CD4-positive, alpha-beta T cell treated with Interleukin-1 beta for 1 hour (primary cell): ENCODE measurements at regions not wholly inside any gene's neighbourhood (a gene's known extent, or its start where the extent isn't known, plus 50 kb on each side); places are given as distances from the start of the nearest gene placed in this dataset.
"Not testable (repeated sequence)": the region's sequence is repeated elsewhere in the genome, so short reads cannot be mapped to it uniquely, and the experiment has no call there.

Experiments
- DNase-seq, 2 donors: peaks; one replicate each; pipeline ENCODE4 v3.0.0-alpha.2; 2020 to 2022

DNA sequence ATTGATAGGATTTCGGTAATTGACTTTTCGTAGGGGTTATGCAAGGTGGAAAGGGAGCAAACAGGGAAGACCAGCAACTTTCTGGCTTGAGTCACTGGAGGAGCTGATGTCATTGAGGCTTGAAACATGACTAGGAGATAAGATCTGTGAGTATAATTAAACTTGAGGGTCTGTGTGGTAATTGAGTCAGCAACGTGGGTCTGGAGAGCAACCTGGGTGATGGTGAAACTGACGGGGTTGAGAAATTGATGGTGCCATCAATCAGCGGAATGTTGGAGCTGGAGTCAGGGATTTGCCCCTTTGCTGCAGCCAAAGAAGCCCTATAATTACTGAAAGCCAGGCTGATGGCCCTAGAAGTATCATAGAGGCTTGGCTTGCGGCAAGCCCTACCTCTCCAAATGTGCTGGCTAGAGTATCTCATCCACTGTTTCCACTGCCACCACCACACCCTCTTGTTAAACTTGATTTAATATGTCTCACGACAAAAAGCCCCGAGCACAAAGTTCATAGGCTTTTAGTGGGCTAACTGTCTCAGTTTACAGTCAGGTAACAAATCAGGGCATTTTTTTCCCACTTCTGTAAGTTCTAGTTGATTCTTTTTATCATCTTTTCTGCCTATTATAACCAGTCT is 186.9 kb upstream of the ELAC2 start:
- DNase-seq, result no peak

DNA sequence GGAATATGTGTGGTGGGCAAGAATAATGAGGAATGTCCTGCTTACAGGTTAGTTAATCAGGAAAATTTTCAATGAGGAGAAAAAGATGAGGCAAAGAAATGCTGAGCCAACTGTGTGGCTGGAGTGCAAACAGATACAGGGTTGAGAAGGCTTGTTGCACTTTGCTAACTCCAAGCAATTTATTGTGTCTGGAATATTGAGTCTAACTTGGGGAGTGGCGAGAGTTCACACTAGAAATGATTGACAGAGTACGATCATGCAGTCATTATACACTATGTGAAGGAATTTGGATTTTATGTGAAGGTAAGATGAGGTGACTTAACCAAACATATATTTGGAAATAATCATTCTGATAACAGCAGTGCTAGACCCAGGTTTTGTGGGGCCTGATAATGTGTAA is 185.0 kb upstream of the ELAC2 start:
- DNase-seq, result no peak

DNA sequence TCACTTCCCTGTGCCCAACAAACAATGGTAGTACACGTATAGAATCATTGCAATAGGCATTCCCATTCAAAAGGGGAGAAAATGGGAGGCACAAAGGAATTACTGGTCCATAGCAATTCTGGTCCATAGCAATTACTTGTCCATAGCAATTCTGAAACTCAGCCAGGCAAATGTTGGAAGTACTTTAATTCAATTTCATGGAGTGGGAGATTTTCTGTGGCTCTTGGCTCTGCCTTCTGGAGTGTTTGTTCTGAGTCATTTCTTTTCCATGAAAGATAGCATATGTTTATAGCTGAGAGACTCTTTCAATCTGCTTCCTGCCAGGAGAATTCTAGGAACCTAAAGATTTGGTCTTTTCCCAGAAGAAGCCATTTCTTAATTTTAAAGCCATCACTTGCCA is 182.8 kb upstream of the ELAC2 start:
- DNase-seq, result no peak

DNA sequence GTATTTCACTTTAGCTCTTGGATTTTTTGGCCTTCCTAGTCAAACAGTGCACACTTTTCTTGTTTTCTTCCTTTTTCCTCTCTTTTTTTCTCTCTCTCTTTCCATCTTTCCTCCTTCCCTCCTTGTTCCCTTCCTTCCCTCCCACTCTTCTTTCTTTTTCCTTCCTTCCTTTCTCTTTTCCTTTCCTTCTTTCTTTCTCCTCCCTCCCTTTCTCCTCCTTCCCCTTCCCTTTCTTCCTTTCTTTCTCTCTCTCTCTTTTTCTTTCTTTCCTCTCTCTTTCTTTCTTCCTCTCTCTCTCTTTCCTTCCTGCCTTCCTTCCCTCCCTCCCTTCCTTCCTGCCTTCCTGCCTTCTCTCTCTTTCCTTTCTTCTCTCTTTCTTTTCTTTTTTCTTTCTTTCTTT is 181.6 kb upstream of the ELAC2 start:
- DNase-seq, result no peak

DNA sequence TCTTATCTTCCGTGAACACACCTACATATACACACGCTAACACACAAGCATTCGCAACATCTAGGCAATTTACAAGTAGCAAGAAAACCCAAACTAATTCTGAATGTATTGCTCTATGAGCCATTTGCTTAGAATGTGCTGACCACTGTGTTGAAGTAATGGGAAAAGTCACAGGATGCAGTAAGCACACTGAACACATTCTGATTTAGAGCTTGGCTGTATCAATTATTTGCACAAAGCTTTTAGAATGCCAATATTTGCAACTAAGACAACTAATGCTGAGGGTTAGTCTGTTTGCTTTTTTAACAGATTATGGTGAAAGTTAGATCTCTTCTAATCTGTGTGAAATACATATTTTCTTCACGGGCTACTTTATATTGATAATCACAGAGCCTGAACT is 179.8 kb upstream of the ELAC2 start:
- no peak for DNase-seq

DNA sequence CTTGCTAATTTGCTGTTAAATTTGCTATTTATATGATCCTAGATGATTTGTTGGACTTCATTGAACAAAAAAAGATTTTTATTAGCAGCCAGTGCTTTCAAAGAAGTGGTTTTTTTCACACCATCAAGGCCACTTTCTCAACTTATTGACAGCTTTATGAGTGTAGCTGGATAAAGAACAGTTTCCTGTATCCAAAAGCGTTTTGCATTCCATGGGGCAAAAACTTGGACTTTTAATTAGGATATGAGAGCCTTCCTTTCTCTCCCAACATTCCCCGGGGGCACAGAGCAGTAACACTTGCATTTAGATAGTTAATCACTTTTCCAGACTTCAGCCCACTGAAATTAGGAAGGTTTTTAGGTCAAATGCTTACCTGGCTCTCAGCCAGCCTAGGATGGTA is 177.1 kb upstream of the ELAC2 start:
- no peak for DNase-seq

DNA sequence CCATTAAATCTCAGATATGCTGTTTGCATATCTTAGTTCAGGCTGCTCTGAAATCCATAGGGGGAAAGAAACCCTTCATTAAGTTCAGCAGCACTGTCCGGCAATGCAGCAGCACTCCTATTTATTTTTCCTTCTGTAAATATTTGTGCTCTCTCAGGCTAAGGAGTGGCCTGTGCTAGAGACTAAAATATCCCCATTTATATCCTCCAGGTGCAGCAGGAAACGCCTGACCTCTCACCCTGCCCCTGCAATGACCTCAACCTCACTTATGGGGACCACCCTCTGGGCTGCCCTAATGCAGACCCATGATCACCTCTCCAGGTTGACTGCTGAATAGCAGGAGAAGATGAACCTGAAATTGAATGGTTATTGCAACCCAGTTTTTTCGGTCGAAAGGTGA is 165.0 kb upstream of the ELAC2 start:
- no peak for DNase-seq

DNA sequence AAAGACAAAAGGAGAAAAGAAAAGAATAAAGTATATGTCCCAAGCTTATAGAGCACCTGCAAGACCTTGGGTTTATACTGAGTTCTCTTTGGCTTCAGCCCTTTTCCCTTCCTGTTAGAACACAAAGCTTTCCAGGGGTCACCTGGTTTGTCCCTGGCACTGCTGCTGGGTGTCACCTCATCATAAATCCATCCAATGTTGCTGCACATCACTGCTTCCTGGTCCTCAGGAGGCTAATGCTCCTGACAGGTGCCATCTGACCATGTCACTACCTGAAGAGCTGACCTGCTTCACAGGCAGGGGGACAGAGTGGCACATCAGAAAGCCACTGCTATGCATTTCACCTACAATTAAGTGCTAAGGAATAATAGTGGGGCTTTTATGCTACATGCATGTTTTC is 164.6 kb upstream of the ELAC2 start:
- DNase-seq, result no peak

DNA sequence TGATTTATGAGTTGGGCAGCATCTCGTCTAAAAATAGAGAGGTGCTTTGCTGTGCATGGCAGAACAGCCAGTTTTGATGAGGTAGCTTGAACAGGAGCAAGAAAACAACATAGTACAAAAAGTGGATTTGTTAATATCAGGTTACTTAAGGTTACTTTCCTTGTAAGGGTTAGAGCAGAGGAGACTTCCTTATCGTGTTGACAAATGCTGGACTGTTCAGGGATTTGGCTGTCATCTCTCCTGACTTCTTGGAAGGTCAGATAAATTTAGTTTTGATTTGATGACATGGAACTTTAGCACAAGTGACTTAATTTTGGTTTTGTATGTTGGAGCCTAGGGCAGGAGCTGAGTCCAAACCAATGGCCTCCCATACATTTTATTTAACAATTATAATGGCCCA is 163.9 kb upstream of the ELAC2 start:
- no peak for DNase-seq

DNA sequence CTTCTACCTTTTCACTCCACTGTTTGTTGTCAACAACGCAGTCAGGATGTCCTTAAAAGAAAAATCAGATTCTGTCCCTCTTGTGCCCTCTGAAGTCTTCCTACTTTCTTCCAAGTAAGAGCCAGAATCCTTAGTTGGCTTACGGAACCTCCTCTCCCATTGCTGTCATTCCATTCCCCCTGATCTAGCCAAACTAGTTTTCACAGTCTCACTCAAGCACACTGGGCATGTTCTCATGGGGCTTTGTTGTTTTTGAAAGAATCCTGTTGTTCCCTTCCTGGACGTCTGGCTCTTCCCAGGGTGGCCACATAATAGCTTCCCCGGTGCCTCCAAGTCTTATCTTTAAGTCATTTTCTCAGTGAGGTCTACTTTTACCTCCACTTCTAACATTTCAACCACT is 158.6 kb upstream of the ELAC2 start:
- no peak for DNase-seq

DNA sequence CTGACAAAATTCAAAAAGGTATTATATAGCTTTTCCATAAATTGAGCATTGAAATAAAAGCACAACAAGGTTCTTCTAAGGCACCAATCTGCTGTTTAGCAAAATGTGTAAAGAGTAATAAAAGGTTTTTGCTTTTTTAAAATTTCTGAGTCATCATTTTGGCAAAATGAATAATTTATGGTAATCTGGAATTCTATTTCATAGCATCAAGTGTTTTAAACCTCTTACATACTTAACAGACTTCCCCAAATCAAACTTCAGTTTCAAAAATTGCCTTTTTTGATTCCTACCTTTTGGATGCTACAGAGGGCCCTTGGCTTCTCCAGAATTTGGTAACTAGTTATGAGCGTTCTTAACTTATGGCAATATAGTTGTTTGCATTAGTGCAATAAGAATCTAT is 154.0 kb upstream of the ELAC2 start:
- no peak for DNase-seq

DNA sequence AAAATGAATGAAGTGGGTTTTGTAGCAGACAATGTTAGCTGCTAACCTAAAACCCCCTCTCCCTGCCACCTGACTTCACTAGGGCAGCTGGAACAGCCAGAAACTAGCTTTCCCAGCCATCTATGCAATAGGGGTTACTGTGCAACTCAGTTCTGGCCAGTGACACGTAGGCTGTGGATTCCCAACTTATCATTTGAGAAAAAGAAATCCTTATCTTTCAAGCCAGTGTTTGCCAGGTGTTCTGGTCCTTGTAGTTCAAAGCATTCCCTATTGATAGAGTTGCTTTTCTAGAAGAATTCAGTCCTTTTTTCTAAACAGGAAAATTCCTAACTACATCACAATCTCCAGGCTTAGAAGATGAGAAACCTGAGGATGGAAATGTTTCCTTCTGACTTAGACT is 144.5 kb upstream of the ELAC2 start:
- no peak for DNase-seq

DNA sequence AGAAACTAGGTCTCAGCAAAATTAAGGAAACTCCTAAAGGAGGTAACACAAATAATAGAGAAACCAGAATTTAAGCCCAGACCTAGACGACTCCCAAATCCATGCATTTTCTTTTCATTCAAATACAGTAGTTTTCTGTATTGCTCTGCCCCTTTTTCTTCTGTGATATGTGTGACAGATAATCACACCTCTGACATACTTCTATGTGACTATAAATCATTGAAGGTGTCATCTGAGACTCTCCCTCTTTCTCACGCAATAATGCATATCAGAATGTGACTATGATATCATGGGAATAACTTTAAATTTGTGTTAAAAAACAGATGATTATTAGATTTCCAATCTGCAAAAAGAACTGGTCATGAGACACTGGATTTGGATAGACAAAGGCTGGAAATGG is 143.0 kb upstream of the ELAC2 start:
- no peak for DNase-seq

DNA sequence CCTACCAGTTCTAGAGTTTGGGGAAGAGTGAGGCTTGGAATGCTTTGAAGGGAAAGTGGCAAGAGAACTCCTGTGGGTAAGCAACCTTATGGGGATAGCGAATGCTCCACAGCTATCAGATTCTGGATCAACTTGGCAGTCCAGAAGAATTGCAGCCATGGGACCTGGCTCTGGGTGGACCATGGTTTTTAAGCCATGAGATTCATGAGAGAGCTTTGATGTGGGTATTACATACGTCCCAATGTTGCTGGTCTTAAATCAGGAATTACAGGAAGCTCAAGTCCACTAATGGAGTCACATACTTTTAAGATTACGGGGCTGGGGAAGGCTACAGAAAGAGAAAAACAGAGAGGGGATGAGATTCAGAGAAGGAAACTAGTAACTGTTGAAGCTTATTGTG is 142.5 kb upstream of the ELAC2 start:
- DNase-seq, result no peak

DNA sequence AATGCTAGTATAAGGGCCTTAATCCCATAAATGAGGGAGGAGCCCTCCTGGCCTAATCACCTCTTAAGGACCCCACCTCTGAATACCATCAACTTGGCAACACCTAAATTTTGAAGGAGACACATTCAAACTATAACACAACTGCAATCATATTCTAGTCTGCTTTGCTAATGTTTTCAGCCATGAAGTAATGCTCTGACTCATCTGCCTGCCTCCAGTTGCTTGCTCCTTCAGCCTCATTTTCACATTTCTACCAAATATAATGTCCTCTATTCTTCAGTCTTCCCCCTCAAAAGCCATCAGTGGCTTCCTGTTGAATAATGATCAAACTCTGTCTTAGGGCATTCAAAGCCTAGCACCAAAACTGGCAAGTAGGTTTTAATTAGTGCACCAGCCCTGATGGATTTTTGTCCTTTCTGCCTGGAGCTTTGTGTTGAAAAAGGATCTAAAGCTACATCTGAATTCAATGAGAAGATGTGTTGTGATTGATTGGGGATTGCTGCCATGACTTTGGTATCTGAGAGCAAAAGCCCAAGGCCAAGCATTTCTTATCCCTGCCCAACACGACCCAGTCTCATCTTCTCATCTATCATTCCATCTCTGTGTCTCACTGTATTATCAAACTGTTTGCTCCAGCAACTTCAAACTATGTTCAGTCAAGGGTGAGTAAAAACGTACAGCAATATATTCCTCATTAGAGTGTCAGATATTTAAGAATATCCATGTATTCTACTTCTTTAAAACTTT is 140.8 kb upstream of the ELAC2 start:
- no peak for DNase-seq

DNA sequence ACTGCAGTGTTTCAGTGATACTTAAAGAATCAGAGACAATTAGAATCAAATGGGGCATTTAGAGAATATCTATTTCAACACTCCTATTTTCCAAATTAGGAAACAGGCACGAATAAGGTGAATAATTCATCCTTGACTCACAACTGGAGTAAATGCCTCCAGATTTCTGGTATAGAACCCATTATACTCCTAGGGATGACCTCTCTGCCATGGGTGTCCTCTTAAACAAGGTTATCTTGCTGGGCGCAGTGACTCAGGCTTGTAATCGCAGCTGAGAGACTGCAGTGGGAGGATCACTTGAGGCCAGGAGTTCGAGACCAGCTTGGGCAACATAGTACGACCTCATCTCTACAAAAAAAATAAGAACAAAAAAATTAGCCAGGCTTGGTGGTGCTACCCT is 139.8 kb upstream of the ELAC2 start:
- no peak for DNase-seq

DNA sequence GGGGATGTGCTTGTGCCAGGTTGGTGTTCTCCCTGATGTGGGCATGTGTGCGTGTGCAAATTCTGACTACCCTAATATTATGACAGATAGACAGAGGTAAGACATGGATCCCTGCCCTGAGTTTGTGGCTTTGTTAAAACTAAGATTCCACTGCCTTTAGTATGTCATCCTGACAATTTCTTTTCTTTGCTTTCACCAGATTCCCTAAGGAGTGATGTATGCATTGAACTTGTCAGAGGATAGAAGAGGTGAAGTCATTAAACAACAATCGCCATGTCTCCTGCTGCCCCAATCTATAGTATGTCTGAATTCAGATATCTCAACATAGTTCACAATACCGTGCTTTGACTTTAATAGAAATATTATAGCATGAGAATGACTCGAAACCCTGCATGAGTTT is 137.1 kb upstream of the ELAC2 start:
- DNase-seq, result no peak

DNA sequence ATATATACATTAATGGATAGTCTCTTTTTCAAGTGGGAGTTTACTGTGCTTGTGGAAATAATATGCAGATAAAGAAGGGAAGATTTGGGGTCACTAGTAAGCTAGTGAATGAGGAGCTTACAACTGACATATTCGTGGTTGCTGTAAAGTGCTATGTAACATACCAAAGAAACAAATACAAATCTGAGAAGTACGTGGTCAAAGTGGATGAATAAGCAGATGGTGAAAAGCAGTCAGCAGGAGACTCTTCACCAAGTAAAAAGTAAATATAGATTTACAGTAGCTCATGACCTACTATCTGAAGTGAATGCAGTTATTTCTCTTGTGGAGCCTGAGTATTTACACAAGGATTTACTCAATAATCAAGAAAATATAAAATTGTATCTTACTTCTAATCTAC is 136.6 kb upstream of the ELAC2 start:
- DNase-seq, result no peak

DNA sequence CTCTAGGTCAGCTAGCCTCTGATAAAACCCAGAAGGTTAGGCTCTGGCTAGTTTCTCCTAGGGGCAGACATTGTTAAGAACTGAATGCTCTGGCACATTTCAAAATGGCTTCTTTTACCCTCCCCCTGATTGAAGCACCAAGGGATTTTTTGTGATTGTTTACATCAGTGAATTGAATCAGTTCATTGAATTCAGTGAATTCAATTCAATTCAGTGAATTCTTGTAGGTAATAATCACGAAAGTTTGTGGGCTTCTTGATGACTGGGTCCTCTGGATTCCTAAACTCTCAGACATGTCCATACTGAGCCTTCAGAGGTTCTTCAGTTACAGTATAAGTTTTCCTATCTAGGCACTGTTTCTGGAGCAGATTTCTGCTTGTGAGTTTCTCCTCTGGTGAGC is 135.2 kb upstream of the ELAC2 start:
- DNase-seq, result no peak

DNA sequence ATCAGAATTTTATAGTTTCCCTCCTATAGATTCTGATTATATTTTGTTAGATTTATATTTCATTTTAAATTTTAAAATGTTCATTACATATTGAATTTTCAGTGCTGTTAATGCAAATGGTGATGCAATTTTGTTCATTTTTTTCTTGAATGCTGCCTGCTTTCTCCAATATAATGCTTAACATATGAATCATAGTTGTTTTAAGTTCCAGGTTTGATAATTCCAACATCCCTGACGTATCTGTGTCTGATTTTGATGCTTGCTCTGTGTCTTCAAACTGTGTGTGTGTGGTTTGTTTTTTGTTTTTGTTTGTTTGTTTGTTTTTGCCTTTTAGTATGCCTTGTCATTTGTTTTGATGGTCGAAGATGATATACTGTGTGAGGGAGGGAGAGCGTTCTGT is 134.7 kb upstream of the ELAC2 start:
- DNase-seq, result no peak

DNA sequence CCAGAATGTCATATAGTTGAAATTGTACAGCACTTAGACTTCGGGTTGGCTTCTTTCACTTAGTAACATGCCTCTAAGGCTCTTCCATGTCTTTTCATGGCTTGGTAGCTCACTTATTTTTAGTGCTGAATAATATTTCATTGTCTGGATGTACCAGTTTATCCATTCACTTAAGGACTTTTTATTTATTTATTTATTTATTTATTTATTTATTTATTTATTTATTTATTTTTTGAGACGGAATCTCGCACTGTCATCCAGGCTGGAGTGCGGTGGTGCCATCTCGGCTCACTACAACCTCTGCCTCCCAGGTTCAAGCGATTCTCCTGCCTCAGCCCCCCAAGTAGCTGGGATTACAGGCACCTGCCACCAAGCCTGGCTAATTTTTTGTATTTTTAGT is 132.9 kb upstream of the ELAC2 start:
- not testable (repeated sequence) for DNase-seq

DNA sequence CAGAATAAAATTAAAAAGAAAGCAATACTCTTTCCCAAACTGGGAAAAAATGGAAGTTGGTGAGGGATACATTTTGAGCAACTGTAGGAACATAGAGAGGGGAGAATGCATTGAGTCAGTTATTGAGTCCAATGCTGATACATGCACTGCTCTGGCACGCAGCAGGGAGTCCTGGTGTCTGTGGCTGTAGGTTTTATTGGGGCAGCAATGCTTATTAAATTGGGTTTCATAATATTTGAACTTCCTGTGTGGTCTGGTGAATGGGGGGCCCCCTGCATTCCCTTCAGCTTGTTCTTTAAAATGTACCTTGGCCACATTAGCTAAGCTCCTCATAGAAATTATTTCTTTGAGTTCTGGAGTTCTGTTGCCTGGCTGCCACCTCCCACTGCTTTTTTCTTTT is 125.2 kb upstream of the ELAC2 start:
- DNase-seq, result no peak

DNA sequence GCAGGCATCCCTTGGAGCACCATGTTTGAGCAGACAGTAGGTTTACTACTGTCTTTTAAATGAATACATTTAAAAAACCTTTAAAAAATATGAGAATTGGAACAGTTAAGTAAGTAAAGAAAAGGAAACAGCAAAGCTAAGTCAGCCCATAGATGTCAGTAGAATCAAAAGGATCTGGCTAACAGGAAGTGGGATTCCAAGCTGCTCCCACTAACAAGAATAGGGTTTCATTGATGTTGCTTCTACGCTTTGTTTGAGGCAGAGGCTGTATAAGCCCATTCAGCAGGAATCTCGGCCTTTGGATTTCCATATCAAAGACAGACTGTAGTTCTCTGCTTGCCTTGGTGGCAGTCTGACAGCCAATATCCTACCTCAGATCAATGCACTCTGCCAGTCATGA is 122.9 kb upstream of the ELAC2 start:
- DNase-seq, result no peak

DNA sequence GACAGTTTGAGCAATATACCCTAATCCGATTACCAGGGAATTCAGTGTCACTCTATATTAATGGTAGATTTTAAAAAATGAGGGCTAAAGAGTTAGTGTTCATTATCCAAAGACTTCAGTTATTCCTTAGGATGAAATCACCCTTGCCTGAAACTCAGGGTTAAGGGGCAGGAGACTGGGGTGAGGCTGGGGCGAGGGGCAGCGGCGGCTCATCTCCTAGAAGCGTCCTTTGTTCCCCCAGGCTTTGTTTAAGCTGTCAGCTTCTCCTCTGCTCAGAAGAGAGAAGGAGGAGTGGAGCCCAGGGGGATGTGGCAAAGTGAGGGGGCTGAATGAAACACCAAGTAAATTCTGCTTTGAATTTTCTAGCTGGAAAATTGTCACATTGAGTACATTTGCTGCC is 117.7 kb upstream of the ELAC2 start:
- DNase-seq, result no peak

DNA sequence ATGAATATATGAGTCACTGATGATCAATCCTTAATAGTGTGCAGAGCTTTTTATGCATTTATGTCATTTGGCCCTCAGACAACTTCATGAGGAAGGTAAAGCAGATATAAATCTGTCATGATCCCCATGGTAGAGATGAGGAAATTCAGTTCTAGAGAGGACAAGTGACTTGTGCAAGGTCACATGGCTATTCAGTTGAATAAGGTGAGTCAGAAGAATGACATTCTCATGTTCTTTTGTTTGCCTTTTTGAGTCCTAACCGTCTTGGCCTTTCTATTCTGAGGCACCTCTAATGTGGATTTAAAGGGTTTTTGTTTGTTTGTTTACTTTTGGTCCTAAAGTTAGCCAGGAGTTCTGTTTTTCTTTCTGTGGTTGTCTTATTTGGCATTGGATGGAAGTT is 116.2 kb upstream of the ELAC2 start:
- no peak for DNase-seq
